ENCODE measurements at regions not wholly inside any gene's neighbourhood (a gene's known extent, or its start where the extent isn't known, plus 50 kb on each side); places are given as distances from the start of the nearest gene placed in this dataset.
"Not testable (repeated sequence)": the region's sequence is repeated elsewhere in the genome, so short reads cannot be mapped to it uniquely, and the experiment has no call there.

- no peaks in the 10 kb centered on the region for H3K4me1 ChIP-seq (ENCODE audit: insufficient read depth, low read length)
- no peaks in the 10 kb centered on the region for H3K9me3 ChIP-seq (ENCODE audit: control insufficient read depth, insufficient read depth, low read length)
- no peaks in the 10 kb centered on the region for H3K36me3 ChIP-seq (ENCODE audit: insufficient read depth, low read length)
- no peak overlapping the region for H3K9ac ChIP-seq (ENCODE audit: low read depth, low read length)
Measured at GRCh38 chr6:4368649-4369048, 233.3 kb upstream of the ECI2 start.

GRCh38 chr6:4367643-4368042 is 232.3 kb upstream of the ECI2 start:
- H3K9me3 ChIP-seq (ENCODE audit: control insufficient read depth, insufficient read depth, low read length) = no peaks in the 10 kb centered on the region
- no peak overlapping the region for H3K9ac ChIP-seq (ENCODE audit: low read depth, low read length)
- H3K36me3 ChIP-seq (ENCODE audit: insufficient read depth, low read length) = no peaks in the 10 kb centered on the region
- H3K4me1 ChIP-seq (ENCODE audit: insufficient read depth, low read length) = no peaks in the 10 kb centered on the region

GRCh38 chr6:4366635-4367395 is 231.4 kb upstream of the ECI2 start:
- Histone ChIP-seq H3K9ac (ENCODE audit: low read depth, low read length) (no peak overlapping the region), H3K4me1 (ENCODE audit: insufficient read depth, low read length) (no peaks in the 10 kb centered on the region), H3K36me3 (ENCODE audit: insufficient read depth, low read length) (no peaks in the 10 kb centered on the region), H3K9me3 (ENCODE audit: control insufficient read depth, insufficient read depth, low read length) (no peaks in the 10 kb centered on the region)

GRCh38 chr6:4365686-4366085 is 230.3 kb upstream of the ECI2 start:
- Histone ChIP-seq H3K9me3 (ENCODE audit: control insufficient read depth, insufficient read depth, low read length) (no peaks in the 10 kb centered on the region), H3K4me1 (ENCODE audit: insufficient read depth, low read length) (no peaks in the 10 kb centered on the region), H3K36me3 (ENCODE audit: insufficient read depth, low read length) (no peaks in the 10 kb centered on the region), H3K9ac (ENCODE audit: low read depth, low read length) (no peak overlapping the region)

GRCh38 chr6:4364711-4365110 is 229.3 kb upstream of the ECI2 start:
- Histone ChIP-seq H3K9me3 (ENCODE audit: control insufficient read depth, insufficient read depth, low read length) (no peaks in the 10 kb centered on the region), H3K9ac (ENCODE audit: low read depth, low read length) (no peak overlapping the region), H3K36me3 (ENCODE audit: insufficient read depth, low read length) (no peaks in the 10 kb centered on the region), H3K4me1 (ENCODE audit: insufficient read depth, low read length) (no peaks in the 10 kb centered on the region)

GRCh38 chr6:4364172-4364571 is 228.8 kb upstream of the ECI2 start:
- Histone ChIP-seq H3K9ac (ENCODE audit: low read depth, low read length) (no peak overlapping the region), H3K9me3 (ENCODE audit: control insufficient read depth, insufficient read depth, low read length) (no peaks in the 10 kb centered on the region), H3K4me1 (ENCODE audit: insufficient read depth, low read length) (peaks cover 2% of the 10 kb centered on the region; the same call in 1 of the 2 replicates), H3K36me3 (ENCODE audit: insufficient read depth, low read length) (no peaks in the 10 kb centered on the region)

GRCh38 chr6:4363656-4364055 is 228.3 kb upstream of the ECI2 start:
- Histone ChIP-seq H3K9me3 (ENCODE audit: control insufficient read depth, insufficient read depth, low read length) (no peaks in the 10 kb centered on the region), H3K9ac (ENCODE audit: low read depth, low read length) (no peak overlapping the region), H3K36me3 (ENCODE audit: insufficient read depth, low read length) (no peaks in the 10 kb centered on the region), H3K4me1 (ENCODE audit: insufficient read depth, low read length) (peaks cover 6% of the 10 kb centered on the region; the same call in 1 of the 2 replicates)

GRCh38 chr6:4362326-4362725 is 227.0 kb upstream of the ECI2 start:
- Histone ChIP-seq H3K4me1 (ENCODE audit: insufficient read depth, low read length) (peaks cover 6% of the 10 kb centered on the region; the same call in 1 of the 2 replicates), H3K9ac (ENCODE audit: low read depth, low read length) (no peak overlapping the region), H3K9me3 (ENCODE audit: control insufficient read depth, insufficient read depth, low read length) (no peaks in the 10 kb centered on the region), H3K36me3 (ENCODE audit: insufficient read depth, low read length) (no peaks in the 10 kb centered on the region)

GRCh38 chr6:4360920-4361319 is 225.5 kb upstream of the ECI2 start:
- Histone ChIP-seq H3K9me3 (ENCODE audit: control insufficient read depth, insufficient read depth, low read length) (no peaks in the 10 kb centered on the region), H3K4me1 (ENCODE audit: insufficient read depth, low read length) (peaks cover 6% of the 10 kb centered on the region; the same call in 1 of the 2 replicates), H3K36me3 (ENCODE audit: insufficient read depth, low read length) (no peaks in the 10 kb centered on the region), H3K9ac (ENCODE audit: low read depth, low read length) (no peak overlapping the region)

- Histone ChIP-seq H3K9ac (ENCODE audit: low read depth, low read length) (no peak overlapping the region), H3K9me3 (ENCODE audit: control insufficient read depth, insufficient read depth, low read length) (no peaks in the 10 kb centered on the region), H3K36me3 (ENCODE audit: insufficient read depth, low read length) (no peaks in the 10 kb centered on the region), H3K4me1 (ENCODE audit: insufficient read depth, low read length) (peaks cover 6% of the 10 kb centered on the region; the same call in 1 of the 2 replicates)
Measured at GRCh38 chr6:4359108-4359730, 223.8 kb upstream of the ECI2 start.

- H3K36me3 ChIP-seq (ENCODE audit: insufficient read depth, low read length) = no peaks in the 10 kb centered on the region; the same call in 1 of the 2 replicates
- H3K9ac ChIP-seq (ENCODE audit: low read depth, low read length) = no peak overlapping the region
- peaks cover 6% of the 10 kb centered on the region; the same call in 1 of the 2 replicates for H3K4me1 ChIP-seq (ENCODE audit: insufficient read depth, low read length)
- H3K9me3 ChIP-seq (ENCODE audit: control insufficient read depth, insufficient read depth, low read length) = no peaks in the 10 kb centered on the region
Measured at GRCh38 chr6:4358414-4359107, 223.2 kb upstream of the ECI2 start.

GRCh38 chr6:4357660-4358152 is 222.3 kb upstream of the ECI2 start:
- not testable (repeated sequence) for H3K9me3 ChIP-seq (ENCODE audit: control insufficient read depth, insufficient read depth, low read length); H3K4me1 ChIP-seq (ENCODE audit: insufficient read depth, low read length); H3K36me3 ChIP-seq (ENCODE audit: insufficient read depth, low read length); H3K9ac ChIP-seq (ENCODE audit: low read depth, low read length)

GRCh38 chr6:4356899-4357659 is 221.7 kb upstream of the ECI2 start:
- Histone ChIP-seq H3K36me3 (ENCODE audit: insufficient read depth, low read length) (no peaks in the 10 kb centered on the region; the same call in 1 of the 2 replicates), H3K9ac (ENCODE audit: low read depth, low read length) (no peak overlapping the region), H3K9me3 (ENCODE audit: control insufficient read depth, insufficient read depth, low read length) (no peaks in the 10 kb centered on the region), H3K4me1 (ENCODE audit: insufficient read depth, low read length) (peaks cover 6% of the 10 kb centered on the region; the same call in 1 of the 2 replicates)

GRCh38 chr6:4355241-4355640 is 219.9 kb upstream of the ECI2 start:
- Histone ChIP-seq H3K36me3 (ENCODE audit: insufficient read depth, low read length) (no peaks in the 10 kb centered on the region; the same call in 1 of the 2 replicates), H3K9me3 (ENCODE audit: control insufficient read depth, insufficient read depth, low read length) (no peaks in the 10 kb centered on the region), H3K9ac (ENCODE audit: low read depth, low read length) (no peak overlapping the region), H3K4me1 (ENCODE audit: insufficient read depth, low read length) (peaks cover 11% of the 10 kb centered on the region; the same call in 1 of the 2 replicates)

All from ES-I3 (cell line).